Thymus (tissue), 11 donors: ENCODE measurements at regions not wholly inside any gene's neighbourhood (a gene's known extent, or its start where the extent isn't known, plus 50 kb on each side); places are given as distances from the start of the nearest gene placed in this dataset.
A peak's percentile ranks its signal among the peaks of the same experiment; 100 is the strongest.
"Not testable (repeated sequence)": the region's sequence is repeated elsewhere in the genome, so short reads cannot be mapped to it uniquely, and the experiment has no call there.

Experiments
- DNase-seq, 9 donors: peaks; one replicate each; pipeline ENCODE4 v3.0.0-alpha.2; 2013; ENCODE audit warnings: low spot score in 9 of 9, low read depth in 6 of 9, missing footprints in 1 of 9
- H3K27ac ChIP-seq, 2 donors: one replicate each; pipeline ENCODE4 v1.5.1; 2013; ENCODE audit warnings: control low read depth in 1 of 2, low read depth in 1 of 2, low read length in 1 of 2, mild to moderate bottlenecking in 1 of 2, moderate library complexity in 1 of 2
- H3K27me3 ChIP-seq, 2 donors: one replicate each; pipeline ENCODE4 v1.5.1; 2013; ENCODE audit warnings: low read length in 1 of 2; ENCODE audit not compliant: control insufficient read depth in 2 of 2, insufficient read depth in 1 of 2
- H3K36me3 ChIP-seq, 2 donors: one replicate each; pipeline ENCODE4 v1.5.1; 2013; ENCODE audit warnings: low read length in 1 of 2, mild to moderate bottlenecking in 1 of 2, moderate library complexity in 1 of 2; ENCODE audit not compliant: control insufficient read depth in 2 of 2, insufficient read depth in 2 of 2
- H3K4me1 ChIP-seq, 2 donors: one replicate each; pipeline ENCODE4 v1.5.1; 2013; ENCODE audit warnings: low read length in 2 of 2; ENCODE audit not compliant: control insufficient read depth in 2 of 2, insufficient read depth in 2 of 2
- H3K4me3 ChIP-seq, 2 donors: one replicate each; pipeline ENCODE4 v1.5.1; 2013; ENCODE audit warnings: low read length in 2 of 2, control low read depth in 1 of 2, mild to moderate bottlenecking in 1 of 2
- H3K9me3 ChIP-seq, 2 donors: one replicate each; pipeline ENCODE4 v1.5.1; 2013; ENCODE audit warnings: low read length in 1 of 2, mild to moderate bottlenecking in 1 of 2; ENCODE audit not compliant: control insufficient read depth in 2 of 2, insufficient read depth in 1 of 2
- WGBS: extraction: QIAGEN DNeasy Blood & Tissue Kit; methylation state at CpG from one replicate; pipeline ENCODE4 v1.1.7; 2013; 5-methylcytosine and 5-hydroxymethylcytosine counted together
- donor health status: healthy.

DNA sequence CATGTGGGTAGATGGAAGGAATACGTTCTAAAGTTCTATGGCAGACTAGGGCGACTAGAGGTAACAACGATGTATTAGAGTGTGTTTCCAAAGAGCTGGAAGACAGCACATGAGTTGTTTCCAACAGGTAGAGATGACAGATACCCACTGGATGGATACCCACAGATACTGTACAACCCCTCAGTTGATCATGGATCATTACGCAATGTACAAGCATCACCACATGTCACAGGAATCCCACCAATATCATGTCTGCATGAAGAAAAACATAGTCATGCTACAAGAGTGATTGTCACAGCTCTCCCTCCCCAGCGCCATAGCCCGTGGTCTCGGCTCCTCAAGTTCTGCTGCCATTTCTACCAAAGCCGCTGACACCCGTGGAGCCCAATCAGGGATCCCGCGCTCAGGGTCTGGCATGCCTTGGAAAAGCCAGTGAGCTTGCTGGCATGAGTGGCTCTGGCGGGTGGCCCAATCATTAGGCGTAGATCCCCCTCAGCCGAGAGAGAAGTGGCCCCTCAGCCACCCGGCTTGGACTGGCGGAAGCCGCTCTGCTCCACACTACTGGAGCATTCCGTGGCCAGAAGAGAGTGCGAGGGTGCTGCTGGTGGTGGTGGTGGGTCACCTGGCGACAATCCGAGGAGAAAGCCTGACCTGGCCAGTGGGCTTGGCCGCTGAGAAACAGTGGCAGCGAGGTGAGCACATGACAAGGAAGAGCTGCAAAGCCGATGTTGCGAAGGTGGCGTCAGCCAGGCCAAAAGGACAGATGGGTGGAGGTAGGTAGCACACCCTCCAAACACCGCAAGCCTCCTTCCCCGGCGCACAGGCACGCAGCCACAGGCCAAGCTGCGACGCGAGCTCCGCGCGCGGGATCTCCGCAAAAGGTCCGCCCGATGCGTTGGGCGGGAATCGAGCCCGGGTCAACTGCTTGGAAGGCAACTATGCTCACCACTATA lies 65.7 kb upstream of the FCGR2A start:
- peaks cover 23 to 40% of the 10 kb centered on the region in 2 donors for H3K27me3 ChIP-seq

DNA sequence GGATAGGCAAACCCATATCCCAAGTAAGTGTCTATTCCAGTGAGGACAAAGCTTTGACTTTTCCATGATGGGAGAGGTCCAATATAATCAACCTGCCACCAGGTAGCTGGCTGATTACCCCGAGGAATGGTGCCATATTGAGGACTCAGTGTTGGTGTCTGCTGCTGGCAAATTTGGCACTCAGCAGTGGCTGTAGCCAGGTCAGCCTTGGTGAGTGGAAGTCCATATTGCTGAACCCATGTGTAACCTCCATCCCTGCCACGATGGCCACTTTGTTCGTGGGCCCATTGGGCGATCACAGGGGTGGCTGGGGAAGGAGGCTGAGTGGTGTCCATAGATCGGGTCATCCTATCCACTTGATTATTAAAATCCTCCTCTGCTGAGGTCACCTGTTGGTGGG lies 65.5 kb upstream of the CFAP126 start:
- not testable (repeated sequence) for H3K27ac ChIP-seq, H3K9me3 ChIP-seq, H3K4me3 ChIP-seq, H3K36me3 ChIP-seq, H3K4me1 ChIP-seq, DNase-seq
- 93% methylated on average over 5 of the region's 5 CpGs for WGBS
- peaks cover 8 to 46% of the 10 kb centered on the region in 2 donors for H3K27me3 ChIP-seq

More for the DNA sequence above, 65.7 kb upstream of the FCGR2A start:
- no peaks in the 10 kb centered on the region for H3K4me1 ChIP-seq
- no peaks in the 10 kb centered on the region for H3K36me3 ChIP-seq
- no peak overlapping the region for H3K4me3 ChIP-seq
- no peaks in the 10 kb centered on the region for H3K9me3 ChIP-seq
- DNase-seq, result no peak
- 22% methylated on average over 44 of the region's 44 CpGs for WGBS
- H3K27ac ChIP-seq, result no peak overlapping the region

DNA sequence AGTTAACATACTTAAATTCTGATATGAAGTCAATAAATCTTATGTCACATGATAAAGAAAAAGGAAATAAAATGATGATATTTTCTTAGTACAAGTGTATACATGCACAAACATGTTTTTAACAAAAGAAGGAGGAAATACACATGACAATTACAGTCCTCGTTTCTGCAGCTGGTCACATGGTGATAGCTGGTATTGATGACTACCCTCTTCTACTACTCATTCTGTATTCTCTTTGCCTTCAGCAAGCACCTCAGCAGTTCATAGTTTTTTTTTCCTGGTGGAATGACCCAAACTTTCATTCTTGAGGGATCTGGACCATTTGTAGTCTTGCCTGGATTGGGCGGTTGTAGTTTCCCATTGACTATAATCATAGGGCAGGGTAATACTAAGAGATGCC lies 64.4 kb upstream of the CFAP126 start:
- Histone ChIP-seq H3K27me3 (peaks cover 8 to 47% of the 10 kb centered on the region in 2 donors), H3K27ac (no peak overlapping the region), H3K36me3 (no peaks in the 10 kb centered on the region), H3K9me3 (no peaks in the 10 kb centered on the region), H3K4me3 (no peak overlapping the region), H3K4me1 (no peaks in the 10 kb centered on the region)
- 94% methylated on average over 2 of the region's 2 CpGs for WGBS
- no peak for DNase-seq

- peak in 1 of 9 donors; percentile 8 for DNase-seq
- Histone ChIP-seq H3K4me1 (no peaks in the 10 kb centered on the region), H3K36me3 (no peaks in the 10 kb centered on the region), H3K27ac (no peak overlapping the region), H3K9me3 (no peaks in the 10 kb centered on the region), H3K4me3 (no peak overlapping the region), H3K27me3 (peaks cover 4 to 44% of the 10 kb centered on the region in 2 donors)
- WGBS, result 30% methylated on average over 18 of the region's 18 CpGs
Measured at GRCh38 chr1:161427733-161428516, 60.2 kb upstream of the CFAP126 start.

DNA sequence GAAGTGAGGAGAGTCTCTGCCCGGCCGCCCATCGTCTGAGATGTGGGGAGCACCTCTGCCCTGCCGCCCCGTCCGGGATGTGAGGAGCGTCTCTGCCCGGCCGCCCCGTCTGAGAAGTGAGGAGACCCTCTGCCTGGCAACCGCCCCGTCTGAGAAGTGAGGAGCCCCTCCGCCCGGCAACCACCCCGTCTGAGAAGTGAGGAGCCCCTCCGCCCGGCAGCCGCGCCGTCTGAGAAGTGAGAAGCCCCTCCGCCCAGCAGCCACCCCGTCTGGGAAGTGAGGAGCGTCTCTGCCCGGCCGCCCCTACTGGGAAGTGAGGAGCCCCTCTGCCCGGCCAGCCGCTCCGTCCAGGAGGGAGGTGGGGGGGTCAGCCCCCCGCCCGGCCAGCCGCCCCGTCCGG lies 55.2 kb upstream of the CFAP126 start:
- H3K9me3 ChIP-seq, H3K4me1 ChIP-seq, H3K27ac ChIP-seq, H3K4me3 ChIP-seq, H3K36me3 ChIP-seq, DNase-seq: not testable (repeated sequence)
- 89% methylated on average over 24 of the region's 33 CpGs for WGBS
- H3K27me3 ChIP-seq, result peaks cover 2 to 42% of the 10 kb centered on the region in 2 donors

DNA sequence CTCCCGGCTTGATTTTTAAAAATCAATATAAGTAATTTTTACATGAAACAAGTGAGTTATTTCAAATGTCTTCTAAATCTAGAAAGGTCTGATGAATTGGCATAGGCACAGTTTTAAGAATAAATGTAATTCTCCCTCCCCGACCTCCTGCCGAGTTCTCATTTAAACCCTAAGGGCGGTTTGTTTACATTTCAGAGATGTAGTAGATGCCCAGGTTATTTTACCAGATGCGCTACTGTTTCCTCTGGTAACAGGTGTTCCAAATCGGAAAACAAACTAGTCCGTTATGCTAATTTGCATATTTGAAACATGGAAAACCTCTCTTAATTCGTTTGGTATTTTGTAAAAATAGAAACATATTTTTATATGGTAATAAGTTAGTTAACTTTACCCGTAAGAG lies 53.8 kb upstream of the CFAP126 start:
- Histone ChIP-seq H3K36me3 (no peaks in the 10 kb centered on the region), H3K4me3 (peak overlapping the region in 1 of 2 donors; percentile 12), H3K27me3 (peaks cover 2 to 27% of the 10 kb centered on the region in 2 donors), H3K9me3 (no peaks in the 10 kb centered on the region), H3K27ac (no peak overlapping the region), H3K4me1 (no peaks in the 10 kb centered on the region)
- no peak for DNase-seq
- WGBS, result 58% methylated on average over 9 of the region's 9 CpGs

GRCh38 chr1:161420763-161421455 lies 53.2 kb upstream of the CFAP126 start:
- Histone ChIP-seq H3K27me3 (peaks cover 2 to 24% of the 10 kb centered on the region in 2 donors), H3K4me1 (no peaks in the 10 kb centered on the region), H3K27ac (no peak overlapping the region), H3K36me3 (no peaks in the 10 kb centered on the region), H3K4me3 (peak overlapping the region in 1 of 2 donors; percentile 12), H3K9me3 (no peaks in the 10 kb centered on the region)
- DNase-seq, result no peak
- WGBS, result 77% methylated on average over 24 of the region's 24 CpGs

GRCh38 chr1:161417536-161417935 lies 49.9 kb upstream of the CFAP126 start:
- 97% methylated on average over 4 of the region's 4 CpGs for WGBS
- not testable (repeated sequence) for H3K27ac ChIP-seq, H3K4me3 ChIP-seq, H3K36me3 ChIP-seq, H3K9me3 ChIP-seq, DNase-seq, H3K4me1 ChIP-seq
- peaks cover 2 to 24% of the 10 kb centered on the region in 2 donors for H3K27me3 ChIP-seq
